ENCODE measurements at regions not wholly inside any gene's neighbourhood (a gene's known extent, or its start where the extent isn't known, plus 50 kb on each side); places are given as distances from the start of the nearest gene placed in this dataset.

DNA sequence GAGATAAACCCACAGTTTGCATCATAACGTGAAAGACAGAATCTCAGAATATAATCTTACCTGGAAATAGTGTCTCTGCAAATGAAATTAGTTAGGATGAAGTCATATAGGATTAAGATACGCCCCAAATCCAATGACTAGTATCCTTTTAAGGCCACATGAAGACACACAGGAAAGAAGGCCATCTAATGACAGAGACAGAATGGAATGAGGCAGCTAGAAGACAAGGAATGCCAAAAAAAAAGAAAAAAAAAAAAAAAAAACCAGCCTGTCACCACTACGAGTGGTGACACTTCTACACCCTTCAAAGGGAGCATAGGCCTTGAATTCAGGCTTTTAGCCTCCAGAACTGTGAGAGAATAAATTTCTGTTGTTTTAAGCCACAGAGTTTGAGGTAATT lies 82.9 kb downstream of the HYCC1 start:
- TF ChIP-seq CTCF (IDR thresholded peaks at IDR 0.05) (no peak), POLR2A (IDR thresholded peaks at IDR 0.05) (no peak), POLR2AphosphoS5 (IDR thresholded peaks at IDR 0.05) (no peak)
